HCT116 (cell line): ENCODE measurements at regions not wholly inside any gene's neighbourhood (a gene's known extent, or its start where the extent isn't known, plus 50 kb on each side); places are given as distances from the start of the nearest gene placed in this dataset.

Experiments used
- ATAC-seq: fragments of 200-7000 bp; cut with Tn5 transposase; 2 replicates; pipeline ENCODE4 v1.9.1; 2020; ENCODE audit warnings: mild to moderate bottlenecking, moderate library complexity
- BruUV-seq: library from RNA; stranded (reverse); fragments of 400-500 nt; replicated peaks from 2 replicates; lab custom pipeline; 2021; lab: Mats Ljungman, UMichigan
- CTCF ChIA-PET: fragments of 300-600 bp; sonication (Branson Sonifier 250); formaldehyde crosslinking; loops from one replicate; lab custom pipeline; 2021; ENCODE audit warnings: antibody characterized with exemption; lab: Charles Lee
- POLR2A ChIA-PET: fragments of 300-600, 350-600 bp; sonication (Branson Sonifier 250); formaldehyde crosslinking; loops from one replicate; lab custom pipeline; 2021; ENCODE audit warnings: antibody characterized with exemption; lab: Charles Lee
- RAD21 ChIA-PET, 2 experiments: fragments of 300-600 bp; sonication (Branson Sonifier 250); formaldehyde crosslinking; loops; one replicate each; lab custom pipeline; 2023; ENCODE audit warnings: low total read pairs in 2 of 2; ENCODE audit not compliant: uncharacterized antibody in 2 of 2, unreplicated experiment in 2 of 2, low non-redundant PET in 1 of 2; lab: Charles Lee
- DNase-seq: peaks from one replicate; pipeline ENCODE4 v3.0.0-alpha.2; 2010; ENCODE audit warnings: low read depth, low spot score
- H2AFZ ChIP-seq: fragments of 200-600 bp; shearing (Covaris generic), sonication (generic); 2 replicates; pipeline ENCODE4 v1.6.1; 2017; ENCODE audit warnings: low read depth, mixed run types, mixed read lengths, antibody characterized with exemption, low read length; ENCODE audit not compliant: poor library complexity, severe bottlenecking
- H3K27ac ChIP-seq: 2 replicates; pipeline ENCODE4 v1.5.1; 2012; ENCODE audit warnings: low read depth, low read length
- H3K27me3 ChIP-seq: fragments of 200-600 bp; sonication (generic); 2 replicates; pipeline ENCODE4 v1.6.1; 2016; ENCODE audit warnings: mixed run types, low read length, mixed read lengths; ENCODE audit not compliant: insufficient read depth
- H3K36me3 ChIP-seq, 2 experiments: fragments of 200-500 bp in 1 of 2; fragments of 200-600 bp in 1 of 2; sonication (Bioruptor generic) in 1 of 2; sonication (generic) in 1 of 2; 2 replicates each; pipeline versions ENCODE4 v1.5.1 to v1.6.1; 2014 to 2016; ENCODE audit warnings: low read length in 2 of 2, inconsistent platforms in 1 of 2, mixed read lengths in 1 of 2, mixed run types in 1 of 2; ENCODE audit not compliant: insufficient read depth in 2 of 2, control insufficient read depth in 1 of 2
- H3K4me1 ChIP-seq, 2 experiments: fragments of 200-600 bp in 1 of 2; sonication (generic) in 1 of 2; 2 replicates each; pipeline versions ENCODE4 v1.5.1 to v1.6.1; 2012 to 2017; ENCODE audit warnings: low read length in 2 of 2, inconsistent platforms in 1 of 2, mild to moderate bottlenecking in 1 of 2, mixed read lengths in 1 of 2, mixed run types in 1 of 2, moderate library complexity in 1 of 2; ENCODE audit not compliant: insufficient read depth in 2 of 2, control insufficient read depth in 1 of 2
- H3K4me2 ChIP-seq: fragments of 200-600 bp; sonication (generic); 2 replicates; pipeline ENCODE4 v1.6.1; 2017; ENCODE audit warnings: mixed run types, low read length, mixed read lengths
- H3K4me3 ChIP-seq, 2 experiments: fragments of 200-600 bp in 1 of 2; sonication (generic) in 1 of 2; replicated peaks in 1 of 2; 2 replicates each; pipeline ENCODE4 v1.5.1; 2011 to 2016; ENCODE audit warnings: low read length in 2 of 2, control low read depth in 1 of 2, low read depth in 1 of 2, mild to moderate bottlenecking in 1 of 2, mixed read lengths in 1 of 2, mixed run types in 1 of 2
- H3K79me2 ChIP-seq: fragments of 200-600 bp; sonication (generic); 2 replicates; pipeline ENCODE4 v1.6.1; 2017; ENCODE audit warnings: mild to moderate bottlenecking, mixed run types, low read length, moderate library complexity, mixed read lengths; ENCODE audit not compliant: insufficient read depth
- H3K9ac ChIP-seq: fragments of 200-600 bp; sonication (generic); 2 replicates; pipeline ENCODE4 v1.6.1; 2016; ENCODE audit warnings: low read length, mixed read lengths
- H3K9me2 ChIP-seq: fragments of 200-600 bp; sonication (generic), shearing (Covaris generic); 2 replicates; pipeline ENCODE4 v1.6.1; 2017; ENCODE audit warnings: mixed run types, mild to moderate bottlenecking, moderate library complexity; ENCODE audit not compliant: insufficient read depth
- H3K9me3 ChIP-seq, 2 experiments: fragments of 200-500 bp in 1 of 2; fragments of 200-600 bp in 1 of 2; sonication (Bioruptor generic) in 1 of 2; sonication (generic) in 1 of 2; 2 replicates each; pipeline ENCODE4 v1.6.1; 2014 to 2017; ENCODE audit warnings: low read length in 2 of 2, mixed read lengths in 2 of 2, inconsistent platforms in 1 of 2, low read depth in 1 of 2, mild to moderate bottlenecking in 1 of 2, mixed run types in 1 of 2, moderate library complexity in 1 of 2; ENCODE audit not compliant: control insufficient read depth in 1 of 2, insufficient read depth in 1 of 2
- H4K20me1 ChIP-seq: fragments of 200-600 bp; sonication (generic), shearing (Covaris generic); 2 replicates; pipeline ENCODE4 v1.6.1; 2017; ENCODE audit warnings: mixed run types, mild to moderate bottlenecking, moderate library complexity; ENCODE audit not compliant: insufficient read depth
- CBX3 ChIP-seq: IDR thresholded peaks from 2 replicates; pipeline ENCODE4 v1.6.1; 2012; ENCODE audit warnings: low read depth
- CEBPB ChIP-seq: IDR thresholded peaks from 2 replicates; pipeline ENCODE4 v1.6.1; 2012; ENCODE audit warnings: low read depth
- CTCF ChIP-seq, 3 experiments: fragments of 200-600 bp in 1 of 3; sonication (generic) in 1 of 3; IDR thresholded peaks in 2 of 3; conservative IDR thresholded peaks in 1 of 3; 2 replicates each; pipeline ENCODE4 v1.5.1; 2012 to 2017; ENCODE audit warnings: low read depth in 2 of 3, low read length in 2 of 3, antibody characterized with exemption in 1 of 3, borderline replicate concordance in 1 of 3, control low read depth in 1 of 3, mild to moderate bottlenecking in 1 of 3, mixed read lengths in 1 of 3, mixed run types in 1 of 3, moderate library complexity in 1 of 3; ENCODE audit not compliant: insufficient read depth in 1 of 3
- EGR1 ChIP-seq: IDR thresholded peaks from 2 replicates; pipeline ENCODE4 v1.6.1; 2012; ENCODE audit warnings: low read depth
- EZH2phosphoT487 ChIP-seq: fragments of 200-600 bp; IDR thresholded peaks from 2 replicates; pipeline ENCODE4 v1.6.1; 2018; ENCODE audit warnings: antibody characterized with exemption, borderline replicate concordance
- JUND ChIP-seq: IDR thresholded peaks from 2 replicates; pipeline ENCODE4 v1.6.1; 2012
- MAX ChIP-seq: IDR thresholded peaks from 2 replicates; pipeline ENCODE4 v1.6.1; 2012
- POLR2A ChIP-seq: IDR thresholded peaks from 2 replicates; pipeline ENCODE4 v1.7.0; 2011; ENCODE audit warnings: borderline replicate concordance; ENCODE audit not compliant: insufficient read depth, insufficient read length; ENCODE audit errors: extremely low read depth
- SIN3A ChIP-seq: IDR thresholded peaks from 2 replicates; pipeline ENCODE4 v1.6.1; 2012; ENCODE audit warnings: low read depth
- SRF ChIP-seq: IDR thresholded peaks from 2 replicates; pipeline ENCODE4 v1.6.1; 2012; ENCODE audit warnings: low read depth
- YY1 ChIP-seq: IDR thresholded peaks from 2 replicates; pipeline ENCODE4 v1.6.1; 2011; ENCODE audit warnings: low read length, low read depth, moderate library complexity, mild to moderate bottlenecking; ENCODE audit not compliant: insufficient replicate concordance; ENCODE audit errors: extremely low read depth
- ZFX ChIP-seq: fragments of 450-650 bp; IDR thresholded peaks from 2 replicates; pipeline ENCODE4 v1.6.1; 2017
- ZNF274 ChIP-seq: fragments of 200-500 bp; sonication (Bioruptor generic); IDR thresholded peaks from 2 replicates; pipeline ENCODE4 v1.6.1; 2014; ENCODE audit warnings: mild to moderate bottlenecking, low read depth, low read length, inconsistent platforms
- intact Hi-C: fragments of 100-400 bp; cut with micrococcal nuclease; formaldehyde crosslinking; loops from 2 replicates; pipeline ENCODE4 v1.10.0; 2022

DNA sequence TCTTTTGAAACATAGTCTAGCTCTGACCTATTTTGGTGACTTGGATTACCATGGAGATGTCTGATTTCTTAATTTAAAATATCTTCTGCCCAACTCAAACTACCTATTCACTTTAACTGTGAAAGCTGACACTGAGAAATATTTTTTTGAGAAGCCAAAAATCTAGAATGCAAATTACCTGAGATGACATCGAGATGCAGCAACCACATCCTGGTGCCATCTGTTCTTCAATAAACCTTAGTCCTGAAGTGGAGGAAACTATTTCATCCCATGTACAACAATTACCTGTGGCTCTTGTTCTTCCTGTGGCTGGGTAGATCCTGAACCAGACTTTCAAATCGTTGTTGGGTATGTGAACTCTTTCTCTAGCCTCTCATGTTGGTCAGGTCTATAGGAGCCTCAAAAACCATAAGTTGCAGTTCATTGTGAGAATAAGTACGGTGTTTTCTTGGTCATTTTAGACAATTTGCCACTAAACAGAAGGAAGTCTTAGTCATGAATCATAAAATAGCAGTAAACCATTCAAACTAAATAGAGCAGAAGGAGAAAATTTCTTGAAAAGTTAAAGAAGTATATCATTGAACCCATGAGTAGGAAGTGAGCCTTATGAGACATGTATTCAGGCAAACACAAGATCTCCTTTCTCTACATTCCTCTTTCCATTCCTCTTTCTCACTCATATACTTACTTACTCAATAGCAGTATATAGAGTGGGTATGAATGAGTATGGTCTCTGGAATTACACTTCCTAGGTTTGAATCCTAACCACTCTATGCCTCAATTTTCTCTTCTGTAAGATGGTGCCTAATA is 176.0 kb downstream of the HMHB1 start:
- no TSS peak for BruUV-seq
- intact Hi-C loops, result no loop called here
- Histone ChIP-seq H2AFZ (no peak overlapping the region), H3K36me3 (no peaks in the 10 kb centered on the region), H3K27me3 (no peaks in the 10 kb centered on the region), H4K20me1 (no peaks in the 10 kb centered on the region), H3K79me2 (no peaks in the 10 kb centered on the region), H3K4me2 (no peak overlapping the region), H3K9me3 (no peaks in the 10 kb centered on the region), H3K9ac (no peak overlapping the region), H3K4me3 (no peak overlapping the region), H3K9me2 (no peaks in the 10 kb centered on the region), H3K4me1 (no peaks in the 10 kb centered on the region), H3K27ac (no peak overlapping the region)
- ChIA-PET CTCF (no interaction called here), RAD21 (no interaction called here), POLR2A (no interaction called here)
- TF ChIP-seq EGR1 (no peak), ZFX (no peak), MAX (no peak), CEBPB (no peak), YY1 (no peak), CTCF (IDR thresholded peaks at IDR 0.05 in 2 of 3, conservative IDR thresholded peaks at IDR 0.05 in 1 of 3; ENCODE audit: borderline replicate concordance in 1 of 3, insufficient read depth in 1 of 3, low read depth in 2 of 3, low read length in 2 of 3) (no peak), CBX3 (no peak), SRF (no peak), POLR2A (no peak), ZNF274 (no peak), JUND (no peak), EZH2phosphoT487 (no peak), SIN3A (no peak)
- ATAC-seq, result no peak
- DNase-seq, result no peak
